Jurkat, Clone E6-1 (cell line): ENCODE measurements at regions not wholly inside any gene's neighbourhood (a gene's known extent, or its start where the extent isn't known, plus 50 kb on each side); places are given as distances from the start of the nearest gene placed in this dataset.

ENCODE experiments used
- DNase-seq: peaks from one replicate; pipeline ENCODE4 v3.0.0-alpha.2; 2011; ENCODE audit warnings: low read depth, low spot score
- H3K4me3 ChIP-seq: 2 replicates; pipeline ENCODE4 v1.5.1; 2011; ENCODE audit warnings: mild to moderate bottlenecking, low read length, control low read depth, moderate library complexity

- H3K4me3 ChIP-seq = no peak overlapping the region
- peak; percentile 14 for DNase-seq
Measured at GRCh38 chr2:41782306-41783158, 265.3 kb upstream of the PKDCC start.

GRCh38 chr2:41784496-41784895 is 263.3 kb upstream of the PKDCC start:
- no peak overlapping the region for H3K4me3 ChIP-seq
- no peak for DNase-seq

GRCh38 chr2:41785251-41786022 is 262.4 kb upstream of the PKDCC start:
- no peak for DNase-seq
- no peak overlapping the region for H3K4me3 ChIP-seq

- no peak overlapping the region for H3K4me3 ChIP-seq
- DNase-seq = no peak
Measured at GRCh38 chr2:41791523-41791922, 256.3 kb upstream of the PKDCC start.

GRCh38 chr2:41803361-41803760 is 244.5 kb upstream of the PKDCC start:
- no peak for DNase-seq
- no peak overlapping the region for H3K4me3 ChIP-seq

- H3K4me3 ChIP-seq = no peak overlapping the region
- DNase-seq = no peak
Measured at GRCh38 chr2:41806286-41806685, 241.5 kb upstream of the PKDCC start.

GRCh38 chr2:41821167-41821566 is 226.7 kb upstream of the PKDCC start:
- H3K4me3 ChIP-seq = no peak overlapping the region
- DNase-seq = no peak

GRCh38 chr2:41826921-41827320 is 220.9 kb upstream of the PKDCC start:
- H3K4me3 ChIP-seq = no peak overlapping the region
- DNase-seq = no peak

- no peak for DNase-seq
- H3K4me3 ChIP-seq = no peak overlapping the region
Measured at GRCh38 chr2:41827354-41827971, 220.4 kb upstream of the PKDCC start.

GRCh38 chr2:41828052-41828643 is 219.7 kb upstream of the PKDCC start:
- no peak overlapping the region for H3K4me3 ChIP-seq
- DNase-seq = no peak

GRCh38 chr2:41829052-41829451 is 218.8 kb upstream of the PKDCC start:
- no peak overlapping the region for H3K4me3 ChIP-seq
- DNase-seq = no peak

GRCh38 chr2:41830600-41830999 is 217.2 kb upstream of the PKDCC start:
- DNase-seq = no peak

GRCh38 chr2:41832218-41832617 is 215.6 kb upstream of the PKDCC start:
- H3K4me3 ChIP-seq = no peak overlapping the region
- no peak for DNase-seq

More at GRCh38 chr2:41830600-41830999, 217.2 kb upstream of the PKDCC start:
- H3K4me3 ChIP-seq = no peak overlapping the region

- no peak overlapping the region for H3K4me3 ChIP-seq
- no peak for DNase-seq
Measured at GRCh38 chr2:41835401-41835800, 212.4 kb upstream of the PKDCC start.

GRCh38 chr2:41836948-41837347 is 210.9 kb upstream of the PKDCC start:
- peak; percentile 19 for DNase-seq

GRCh38 chr2:41837610-41838009 is 210.2 kb upstream of the PKDCC start:
- no peak for DNase-seq
- no peak overlapping the region for H3K4me3 ChIP-seq

More at GRCh38 chr2:41836948-41837347, 210.9 kb upstream of the PKDCC start:
- H3K4me3 ChIP-seq = no peak overlapping the region

- H3K4me3 ChIP-seq = peak overlapping the region; percentile 72
- peak; percentile 89 for DNase-seq
Measured at GRCh38 chr2:41840702-41841551, 206.9 kb upstream of the PKDCC start.

- no peak overlapping the region for H3K4me3 ChIP-seq
- no peak for DNase-seq
Measured at GRCh38 chr2:41846962-41847361, 200.9 kb upstream of the PKDCC start.
